Epithelial cell of esophagus (primary cell): ENCODE measurements at regions not wholly inside any gene's neighbourhood (a gene's known extent, or its start where the extent isn't known, plus 50 kb on each side); places are given as distances from the start of the nearest gene placed in this dataset.
"Not testable (repeated sequence)": the region's sequence is repeated elsewhere in the genome, so short reads cannot be mapped to it uniquely, and the experiment has no call there.

Source experiments
- DNase-seq: peaks from one replicate; pipeline ENCODE4 v3.0.0; 2010; ENCODE audit warnings: low read depth
- H3K4me3 ChIP-seq: 2 replicates; pipeline ENCODE4 v1.5.1; 2011; ENCODE audit warnings: mild to moderate bottlenecking, low read length, control low read depth
- TF ChIP-seq, protein P1 (sequence below): IDR thresholded peaks from 2 replicates; pipeline ENCODE4 v1.5.1; 2011; ENCODE audit warnings: low read depth, mild to moderate bottlenecking, low read length, control low read depth, inconsistent platforms; ENCODE audit not compliant: insufficient read depth; ENCODE audit errors: missing control alignments

DNA sequence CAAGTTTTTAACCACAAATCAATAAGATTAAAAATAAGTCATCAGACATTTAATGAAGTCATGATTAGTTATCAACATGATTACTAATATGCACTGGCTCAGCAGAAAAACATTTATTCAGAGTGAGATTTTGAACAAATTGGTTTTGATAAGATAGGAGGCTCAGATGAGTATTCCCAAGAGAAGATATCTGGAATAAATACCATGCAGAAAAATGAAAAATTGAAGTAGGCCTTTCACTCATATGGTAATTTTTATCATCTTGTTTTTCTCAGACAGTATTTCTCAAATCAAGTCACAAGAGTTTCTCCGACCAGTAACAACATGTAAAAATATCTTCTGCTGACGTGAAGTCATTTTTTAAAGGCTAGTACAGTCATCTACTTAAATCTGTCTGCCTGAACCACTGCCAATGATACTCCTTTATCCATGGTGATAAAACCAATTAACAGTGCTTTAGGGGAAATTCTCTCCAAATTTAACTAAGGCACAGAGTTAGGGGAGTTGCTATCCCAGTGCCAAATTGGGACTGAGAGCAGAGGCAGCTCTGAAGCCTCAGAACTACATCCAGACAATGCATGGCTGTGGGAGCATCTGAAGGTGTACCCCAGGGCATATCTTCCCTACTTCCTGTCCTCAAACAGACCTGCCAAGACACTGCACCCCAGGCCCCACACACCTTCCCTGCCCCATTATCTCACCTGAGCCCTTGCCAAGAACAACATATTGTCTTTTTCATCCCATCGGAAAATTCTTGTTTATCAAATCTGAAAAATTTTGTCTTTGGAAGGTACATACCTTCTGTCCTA is 105.5 kb upstream of the TSLP start:
- no peak overlapping the region for H3K4me3 ChIP-seq
- peak; percentile 86 for DNase-seq

DNA sequence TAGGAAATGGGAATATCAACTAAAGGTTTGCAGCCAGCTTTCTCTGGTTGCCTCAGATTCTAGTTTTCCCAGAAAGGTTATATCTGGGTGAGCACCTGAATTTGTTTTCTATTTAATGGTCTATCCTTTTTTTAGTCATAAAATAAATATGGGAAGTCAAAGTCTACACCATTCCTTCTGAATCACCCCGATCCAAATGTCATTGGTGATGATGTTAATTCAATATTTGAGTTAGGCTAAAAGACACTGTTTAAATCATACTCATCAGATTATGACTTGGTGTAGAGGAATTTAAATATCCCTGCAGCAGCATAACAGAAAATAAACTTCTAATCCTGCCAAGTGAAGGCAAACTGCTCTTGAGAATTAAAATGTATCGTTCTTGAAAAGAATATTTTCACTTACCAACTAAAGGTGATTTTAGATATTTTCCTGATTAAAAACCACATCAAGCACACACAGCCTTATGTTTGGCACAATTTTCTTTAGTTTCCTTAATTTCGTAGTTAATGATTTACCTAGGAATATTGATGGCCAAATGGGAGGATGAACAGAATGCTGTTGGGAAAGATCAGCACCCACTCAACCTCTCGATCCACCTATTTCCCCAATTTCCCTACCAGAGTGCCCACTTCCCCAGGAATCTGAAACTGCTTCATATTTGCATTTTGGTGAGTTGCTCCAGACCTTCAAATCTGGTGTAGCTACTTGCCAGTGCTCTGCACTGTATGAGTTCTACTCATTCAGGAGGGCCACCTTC is 103.1 kb upstream of the TSLP start:
- TF ChIP-seq, protein P1, sequence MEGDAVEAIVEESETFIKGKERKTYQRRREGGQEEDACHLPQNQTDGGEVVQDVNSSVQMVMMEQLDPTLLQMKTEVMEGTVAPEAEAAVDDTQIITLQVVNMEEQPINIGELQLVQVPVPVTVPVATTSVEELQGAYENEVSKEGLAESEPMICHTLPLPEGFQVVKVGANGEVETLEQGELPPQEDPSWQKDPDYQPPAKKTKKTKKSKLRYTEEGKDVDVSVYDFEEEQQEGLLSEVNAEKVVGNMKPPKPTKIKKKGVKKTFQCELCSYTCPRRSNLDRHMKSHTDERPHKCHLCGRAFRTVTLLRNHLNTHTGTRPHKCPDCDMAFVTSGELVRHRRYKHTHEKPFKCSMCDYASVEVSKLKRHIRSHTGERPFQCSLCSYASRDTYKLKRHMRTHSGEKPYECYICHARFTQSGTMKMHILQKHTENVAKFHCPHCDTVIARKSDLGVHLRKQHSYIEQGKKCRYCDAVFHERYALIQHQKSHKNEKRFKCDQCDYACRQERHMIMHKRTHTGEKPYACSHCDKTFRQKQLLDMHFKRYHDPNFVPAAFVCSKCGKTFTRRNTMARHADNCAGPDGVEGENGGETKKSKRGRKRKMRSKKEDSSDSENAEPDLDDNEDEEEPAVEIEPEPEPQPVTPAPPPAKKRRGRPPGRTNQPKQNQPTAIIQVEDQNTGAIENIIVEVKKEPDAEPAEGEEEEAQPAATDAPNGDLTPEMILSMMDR: no peak
- no peak overlapping the region for H3K4me3 ChIP-seq
- peak; percentile 70 for DNase-seq

More for the DNA sequence above, 105.5 kb upstream of the TSLP start:
- TF ChIP-seq, protein P1: no peak

DNA sequence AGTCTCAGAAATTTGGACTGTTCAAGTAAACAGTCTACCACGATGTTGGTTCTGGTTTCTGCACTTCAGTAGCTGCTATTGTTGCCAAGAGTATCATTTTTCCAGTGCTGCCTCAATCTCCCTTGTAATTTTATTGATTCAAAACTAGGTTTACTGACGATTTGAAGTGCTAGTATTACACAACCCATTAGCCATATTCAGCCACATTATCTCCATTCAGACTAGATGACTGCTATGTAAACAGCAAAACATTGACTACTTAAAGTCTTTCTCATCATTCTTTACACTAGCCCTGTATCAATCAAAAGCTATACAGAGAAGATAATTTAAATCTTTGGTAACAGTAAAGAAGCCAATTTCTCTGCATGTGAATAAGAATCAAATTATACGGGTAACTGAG is 102.0 kb upstream of the TSLP start:
- peak; percentile 9 for DNase-seq
- no peak overlapping the region for H3K4me3 ChIP-seq
- TF ChIP-seq, protein P1: no peak

DNA sequence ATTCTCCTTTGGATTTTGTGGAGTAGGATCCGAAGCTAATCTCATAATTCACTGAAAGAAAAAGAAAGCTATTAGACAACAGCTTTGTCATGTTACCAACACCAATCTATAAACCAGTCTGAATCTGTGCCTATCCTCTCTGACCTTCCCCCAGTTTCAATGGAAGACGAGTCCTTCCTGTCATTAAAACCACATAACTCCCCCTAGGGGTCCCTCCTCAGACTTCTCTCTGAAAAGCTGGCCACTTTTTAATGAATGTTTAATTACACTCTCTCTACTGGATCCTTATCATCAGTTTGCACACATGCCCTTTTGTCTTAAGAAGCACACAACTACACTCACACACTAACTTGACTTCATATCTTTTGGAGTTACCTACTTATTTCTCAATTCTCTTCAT is 98.0 kb upstream of the TSLP start:
- DNase-seq: no peak
- TF ChIP-seq, protein P1: no peak
- no peak overlapping the region for H3K4me3 ChIP-seq

DNA sequence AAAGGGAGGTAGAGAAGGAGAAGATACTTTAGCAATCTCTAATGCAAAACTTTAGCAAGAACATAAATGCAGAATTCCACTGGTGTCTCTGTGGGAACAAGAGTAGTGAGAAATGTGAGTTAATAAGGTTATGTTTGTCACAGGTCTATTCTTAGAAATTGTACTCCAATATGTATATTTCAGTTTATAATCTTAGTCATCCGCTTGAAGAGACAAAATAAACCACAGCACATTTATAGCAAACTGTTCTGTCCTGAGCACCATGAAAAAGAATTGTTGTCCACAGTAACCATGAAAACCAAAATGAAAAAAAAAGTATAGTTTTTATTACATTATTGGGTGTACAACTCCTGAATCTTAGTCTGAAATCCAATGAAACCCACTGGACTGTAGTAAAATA is 93.6 kb upstream of the TSLP start:
- TF ChIP-seq, protein P1: no peak
- no peak overlapping the region for H3K4me3 ChIP-seq
- no peak for DNase-seq

GRCh38 chr5:110985882-110986281 is 85.6 kb upstream of the TSLP start:
- not testable (repeated sequence) for H3K4me3 ChIP-seq, DNase-seq

- not testable (repeated sequence) for DNase-seq
Measured at GRCh38 chr5:110987573-110987972, 83.9 kb upstream of the TSLP start.

DNA sequence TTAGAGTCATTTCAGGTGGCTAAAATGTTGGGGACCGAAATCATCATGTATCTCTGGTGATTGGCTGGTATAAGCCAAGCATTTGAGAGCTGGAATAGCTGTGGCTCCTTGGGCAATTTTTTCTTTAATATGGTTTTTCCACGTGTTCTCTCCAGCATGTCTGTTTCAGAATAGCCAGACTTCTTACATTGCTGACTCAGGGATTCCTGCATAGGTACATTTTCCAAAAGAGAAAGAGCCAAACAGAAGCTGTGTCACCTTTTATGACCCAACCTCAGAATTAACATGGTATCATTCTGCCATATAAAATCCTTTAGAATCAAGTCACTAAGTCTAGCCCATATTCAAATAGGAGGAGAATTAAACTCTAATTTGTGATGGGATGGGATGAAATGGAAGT is 74.8 kb upstream of the TSLP start:
- H3K4me3 ChIP-seq: no peak overlapping the region
- no peak for DNase-seq
- TF ChIP-seq, protein P1: no peak

More at GRCh38 chr5:110987573-110987972, 83.9 kb upstream of the TSLP start:
- not testable (repeated sequence) for H3K4me3 ChIP-seq
